HCT116 (cell line): ENCODE measurements at regions not wholly inside any gene's neighbourhood (a gene's known extent, or its start where the extent isn't known, plus 50 kb on each side); places are given as distances from the start of the nearest gene placed in this dataset.

Source experiments
- ATAC-seq: fragments of 200-7000 bp; cut with Tn5 transposase; 2 replicates; pipeline ENCODE4 v1.9.1; 2020; ENCODE audit warnings: mild to moderate bottlenecking, moderate library complexity
- BruUV-seq: library from RNA; stranded (reverse); fragments of 400-500 nt; replicated peaks from 2 replicates; lab custom pipeline; 2021; lab: Mats Ljungman, UMichigan
- CTCF ChIA-PET: fragments of 300-600 bp; sonication (Branson Sonifier 250); formaldehyde crosslinking; loops from one replicate; lab custom pipeline; 2021; ENCODE audit warnings: antibody characterized with exemption; lab: Charles Lee
- POLR2A ChIA-PET: fragments of 300-600, 350-600 bp; sonication (Branson Sonifier 250); formaldehyde crosslinking; loops from one replicate; lab custom pipeline; 2021; ENCODE audit warnings: antibody characterized with exemption; lab: Charles Lee
- RAD21 ChIA-PET, 2 experiments: fragments of 300-600 bp; sonication (Branson Sonifier 250); formaldehyde crosslinking; loops; one replicate each; lab custom pipeline; 2023; ENCODE audit warnings: low total read pairs in 2 of 2; ENCODE audit not compliant: uncharacterized antibody in 2 of 2, unreplicated experiment in 2 of 2, low non-redundant PET in 1 of 2; lab: Charles Lee
- DNase-seq: peaks from one replicate; pipeline ENCODE4 v3.0.0-alpha.2; 2010; ENCODE audit warnings: low read depth, low spot score
- H2AFZ ChIP-seq: fragments of 200-600 bp; shearing (Covaris generic), sonication (generic); 2 replicates; pipeline ENCODE4 v1.6.1; 2017; ENCODE audit warnings: low read depth, mixed run types, mixed read lengths, antibody characterized with exemption, low read length; ENCODE audit not compliant: poor library complexity, severe bottlenecking
- H3K27ac ChIP-seq: 2 replicates; pipeline ENCODE4 v1.5.1; 2012; ENCODE audit warnings: low read depth, low read length
- H3K27me3 ChIP-seq: fragments of 200-600 bp; sonication (generic); 2 replicates; pipeline ENCODE4 v1.6.1; 2016; ENCODE audit warnings: mixed run types, low read length, mixed read lengths; ENCODE audit not compliant: insufficient read depth
- H3K36me3 ChIP-seq, 2 experiments: fragments of 200-500 bp in 1 of 2; fragments of 200-600 bp in 1 of 2; sonication (Bioruptor generic) in 1 of 2; sonication (generic) in 1 of 2; 2 replicates each; pipeline versions ENCODE4 v1.5.1 to v1.6.1; 2014 to 2016; ENCODE audit warnings: low read length in 2 of 2, inconsistent platforms in 1 of 2, mixed read lengths in 1 of 2, mixed run types in 1 of 2; ENCODE audit not compliant: insufficient read depth in 2 of 2, control insufficient read depth in 1 of 2
- H3K4me1 ChIP-seq, 2 experiments: fragments of 200-600 bp in 1 of 2; sonication (generic) in 1 of 2; 2 replicates each; pipeline versions ENCODE4 v1.5.1 to v1.6.1; 2012 to 2017; ENCODE audit warnings: low read length in 2 of 2, inconsistent platforms in 1 of 2, mild to moderate bottlenecking in 1 of 2, mixed read lengths in 1 of 2, mixed run types in 1 of 2, moderate library complexity in 1 of 2; ENCODE audit not compliant: insufficient read depth in 2 of 2, control insufficient read depth in 1 of 2
- H3K4me2 ChIP-seq: fragments of 200-600 bp; sonication (generic); 2 replicates; pipeline ENCODE4 v1.6.1; 2017; ENCODE audit warnings: mixed run types, low read length, mixed read lengths
- H3K4me3 ChIP-seq, 2 experiments: fragments of 200-600 bp in 1 of 2; sonication (generic) in 1 of 2; replicated peaks in 1 of 2; 2 replicates each; pipeline ENCODE4 v1.5.1; 2011 to 2016; ENCODE audit warnings: low read length in 2 of 2, control low read depth in 1 of 2, low read depth in 1 of 2, mild to moderate bottlenecking in 1 of 2, mixed read lengths in 1 of 2, mixed run types in 1 of 2
- H3K79me2 ChIP-seq: fragments of 200-600 bp; sonication (generic); 2 replicates; pipeline ENCODE4 v1.6.1; 2017; ENCODE audit warnings: mild to moderate bottlenecking, mixed run types, low read length, moderate library complexity, mixed read lengths; ENCODE audit not compliant: insufficient read depth
- H3K9ac ChIP-seq: fragments of 200-600 bp; sonication (generic); 2 replicates; pipeline ENCODE4 v1.6.1; 2016; ENCODE audit warnings: low read length, mixed read lengths
- H3K9me2 ChIP-seq: fragments of 200-600 bp; sonication (generic), shearing (Covaris generic); 2 replicates; pipeline ENCODE4 v1.6.1; 2017; ENCODE audit warnings: mixed run types, mild to moderate bottlenecking, moderate library complexity; ENCODE audit not compliant: insufficient read depth
- H3K9me3 ChIP-seq, 2 experiments: fragments of 200-500 bp in 1 of 2; fragments of 200-600 bp in 1 of 2; sonication (Bioruptor generic) in 1 of 2; sonication (generic) in 1 of 2; 2 replicates each; pipeline ENCODE4 v1.6.1; 2014 to 2017; ENCODE audit warnings: low read length in 2 of 2, mixed read lengths in 2 of 2, inconsistent platforms in 1 of 2, low read depth in 1 of 2, mild to moderate bottlenecking in 1 of 2, mixed run types in 1 of 2, moderate library complexity in 1 of 2; ENCODE audit not compliant: control insufficient read depth in 1 of 2, insufficient read depth in 1 of 2
- H4K20me1 ChIP-seq: fragments of 200-600 bp; sonication (generic), shearing (Covaris generic); 2 replicates; pipeline ENCODE4 v1.6.1; 2017; ENCODE audit warnings: mixed run types, mild to moderate bottlenecking, moderate library complexity; ENCODE audit not compliant: insufficient read depth
- CEBPB ChIP-seq: IDR thresholded peaks from 2 replicates; pipeline ENCODE4 v1.6.1; 2012; ENCODE audit warnings: low read depth
- EGR1 ChIP-seq: IDR thresholded peaks from 2 replicates; pipeline ENCODE4 v1.6.1; 2012; ENCODE audit warnings: low read depth
- EZH2phosphoT487 ChIP-seq: fragments of 200-600 bp; IDR thresholded peaks from 2 replicates; pipeline ENCODE4 v1.6.1; 2018; ENCODE audit warnings: antibody characterized with exemption, borderline replicate concordance
- FOSL1 ChIP-seq: IDR thresholded peaks from 2 replicates; pipeline ENCODE4 v1.6.1; 2012; ENCODE audit warnings: low read depth
- POLR2A ChIP-seq: IDR thresholded peaks from 2 replicates; pipeline ENCODE4 v1.7.0; 2011; ENCODE audit warnings: borderline replicate concordance; ENCODE audit not compliant: insufficient read depth, insufficient read length; ENCODE audit errors: extremely low read depth
- POLR2AphosphoS5 ChIP-seq: IDR thresholded peaks from 2 replicates; pipeline ENCODE4 v1.6.1; 2011; ENCODE audit warnings: mild to moderate bottlenecking, low read depth, low read length, moderate library complexity
- SIN3A ChIP-seq: IDR thresholded peaks from 2 replicates; pipeline ENCODE4 v1.6.1; 2012; ENCODE audit warnings: low read depth
- TCF7L2 ChIP-seq: IDR thresholded peaks from 2 replicates; pipeline ENCODE4 v1.7.0; 2011; ENCODE audit warnings: borderline replicate concordance, inconsistent platforms; ENCODE audit not compliant: insufficient read depth, insufficient read length; ENCODE audit errors: extremely low read depth
- ZBTB33 ChIP-seq: IDR thresholded peaks from 2 replicates; pipeline ENCODE4 v1.6.1; 2011; ENCODE audit warnings: mild to moderate bottlenecking, low read length, moderate library complexity; ENCODE audit not compliant: insufficient replicate concordance; ENCODE audit errors: extremely low read depth
- ZFX ChIP-seq: fragments of 450-650 bp; IDR thresholded peaks from 2 replicates; pipeline ENCODE4 v1.6.1; 2017
- ZNF274 ChIP-seq: fragments of 200-500 bp; sonication (Bioruptor generic); IDR thresholded peaks from 2 replicates; pipeline ENCODE4 v1.6.1; 2014; ENCODE audit warnings: mild to moderate bottlenecking, low read depth, low read length, inconsistent platforms
- intact Hi-C: fragments of 100-400 bp; cut with micrococcal nuclease; formaldehyde crosslinking; loops from 2 replicates; pipeline ENCODE4 v1.10.0; 2022

GRCh38 chr3:41044523-41044922 lies 154.8 kb upstream of the CTNNB1 start:
- ATAC-seq = no peak
- TF ChIP-seq TCF7L2 (no peak), EZH2phosphoT487 (no peak), ZBTB33 (no peak), ZNF274 (no peak), EGR1 (no peak), FOSL1 (no peak), CEBPB (no peak), POLR2AphosphoS5 (no peak), SIN3A (no peak), POLR2A (no peak), ZFX (no peak)
- no peak overlapping the region for H3K4me3 ChIP-seq
- no peaks in the 10 kb centered on the region for H3K79me2 ChIP-seq
- no peaks in the 10 kb centered on the region for H3K4me1 ChIP-seq
- H3K4me2 ChIP-seq = no peak overlapping the region
- intact Hi-C loops = no loop called here
- H3K27me3 ChIP-seq = peaks cover 17% of the 10 kb centered on the region; the same call in 1 of the 2 replicates
- H3K9me2 ChIP-seq = no peaks in the 10 kb centered on the region
- H3K9ac ChIP-seq = no peak overlapping the region
- no peaks in the 10 kb centered on the region for H3K36me3 ChIP-seq
- no peaks in the 10 kb centered on the region for H3K9me3 ChIP-seq
- no TSS peak for BruUV-seq
- ChIA-PET POLR2A (no interaction called here), RAD21 (no interaction called here), CTCF (no interaction called here)
- H4K20me1 ChIP-seq = no peaks in the 10 kb centered on the region
- H2AFZ ChIP-seq = no peak overlapping the region
- no peak overlapping the region for H3K27ac ChIP-seq
- DNase-seq = no peak
